HCT116 (cell line): ENCODE measurements at regions not wholly inside any gene's neighbourhood (a gene's known extent, or its start where the extent isn't known, plus 50 kb on each side); places are given as distances from the start of the nearest gene placed in this dataset.

Experiments
- ATAC-seq: fragments of 200-7000 bp; cut with Tn5 transposase; 2 replicates; pipeline ENCODE4 v1.9.1; 2020; ENCODE audit warnings: mild to moderate bottlenecking, moderate library complexity
- BruUV-seq: library from RNA; stranded (reverse); fragments of 400-500 nt; replicated peaks from 2 replicates; lab custom pipeline; 2021; lab: Mats Ljungman, UMichigan
- CTCF ChIA-PET: fragments of 300-600 bp; sonication (Branson Sonifier 250); formaldehyde crosslinking; loops from one replicate; lab custom pipeline; 2021; ENCODE audit warnings: antibody characterized with exemption; lab: Charles Lee
- POLR2A ChIA-PET: fragments of 300-600, 350-600 bp; sonication (Branson Sonifier 250); formaldehyde crosslinking; loops from one replicate; lab custom pipeline; 2021; ENCODE audit warnings: antibody characterized with exemption; lab: Charles Lee
- RAD21 ChIA-PET, 2 experiments: fragments of 300-600 bp; sonication (Branson Sonifier 250); formaldehyde crosslinking; loops; one replicate each; lab custom pipeline; 2023; ENCODE audit warnings: low total read pairs in 2 of 2; ENCODE audit not compliant: uncharacterized antibody in 2 of 2, unreplicated experiment in 2 of 2, low non-redundant PET in 1 of 2; lab: Charles Lee
- DNase-seq: peaks from one replicate; pipeline ENCODE4 v3.0.0-alpha.2; 2010; ENCODE audit warnings: low read depth, low spot score
- H2AFZ ChIP-seq: fragments of 200-600 bp; shearing (Covaris generic), sonication (generic); 2 replicates; pipeline ENCODE4 v1.6.1; 2017; ENCODE audit warnings: low read depth, mixed run types, mixed read lengths, antibody characterized with exemption, low read length; ENCODE audit not compliant: poor library complexity, severe bottlenecking
- H3K27ac ChIP-seq: 2 replicates; pipeline ENCODE4 v1.5.1; 2012; ENCODE audit warnings: low read depth, low read length
- H3K27me3 ChIP-seq: fragments of 200-600 bp; sonication (generic); 2 replicates; pipeline ENCODE4 v1.6.1; 2016; ENCODE audit warnings: mixed run types, low read length, mixed read lengths; ENCODE audit not compliant: insufficient read depth
- H3K36me3 ChIP-seq, 2 experiments: fragments of 200-500 bp in 1 of 2; fragments of 200-600 bp in 1 of 2; sonication (Bioruptor generic) in 1 of 2; sonication (generic) in 1 of 2; 2 replicates each; pipeline versions ENCODE4 v1.5.1 to v1.6.1; 2014 to 2016; ENCODE audit warnings: low read length in 2 of 2, inconsistent platforms in 1 of 2, mixed read lengths in 1 of 2, mixed run types in 1 of 2; ENCODE audit not compliant: insufficient read depth in 2 of 2, control insufficient read depth in 1 of 2
- H3K4me1 ChIP-seq, 2 experiments: fragments of 200-600 bp in 1 of 2; sonication (generic) in 1 of 2; 2 replicates each; pipeline versions ENCODE4 v1.5.1 to v1.6.1; 2012 to 2017; ENCODE audit warnings: low read length in 2 of 2, inconsistent platforms in 1 of 2, mild to moderate bottlenecking in 1 of 2, mixed read lengths in 1 of 2, mixed run types in 1 of 2, moderate library complexity in 1 of 2; ENCODE audit not compliant: insufficient read depth in 2 of 2, control insufficient read depth in 1 of 2
- H3K4me2 ChIP-seq: fragments of 200-600 bp; sonication (generic); 2 replicates; pipeline ENCODE4 v1.6.1; 2017; ENCODE audit warnings: mixed run types, low read length, mixed read lengths
- H3K4me3 ChIP-seq, 2 experiments: fragments of 200-600 bp in 1 of 2; sonication (generic) in 1 of 2; replicated peaks in 1 of 2; 2 replicates each; pipeline ENCODE4 v1.5.1; 2011 to 2016; ENCODE audit warnings: low read length in 2 of 2, control low read depth in 1 of 2, low read depth in 1 of 2, mild to moderate bottlenecking in 1 of 2, mixed read lengths in 1 of 2, mixed run types in 1 of 2
- H3K79me2 ChIP-seq: fragments of 200-600 bp; sonication (generic); 2 replicates; pipeline ENCODE4 v1.6.1; 2017; ENCODE audit warnings: mild to moderate bottlenecking, mixed run types, low read length, moderate library complexity, mixed read lengths; ENCODE audit not compliant: insufficient read depth
- H3K9ac ChIP-seq: fragments of 200-600 bp; sonication (generic); 2 replicates; pipeline ENCODE4 v1.6.1; 2016; ENCODE audit warnings: low read length, mixed read lengths
- H3K9me2 ChIP-seq: fragments of 200-600 bp; sonication (generic), shearing (Covaris generic); 2 replicates; pipeline ENCODE4 v1.6.1; 2017; ENCODE audit warnings: mixed run types, mild to moderate bottlenecking, moderate library complexity; ENCODE audit not compliant: insufficient read depth
- H3K9me3 ChIP-seq, 2 experiments: fragments of 200-500 bp in 1 of 2; fragments of 200-600 bp in 1 of 2; sonication (Bioruptor generic) in 1 of 2; sonication (generic) in 1 of 2; 2 replicates each; pipeline ENCODE4 v1.6.1; 2014 to 2017; ENCODE audit warnings: low read length in 2 of 2, mixed read lengths in 2 of 2, inconsistent platforms in 1 of 2, low read depth in 1 of 2, mild to moderate bottlenecking in 1 of 2, mixed run types in 1 of 2, moderate library complexity in 1 of 2; ENCODE audit not compliant: control insufficient read depth in 1 of 2, insufficient read depth in 1 of 2
- H4K20me1 ChIP-seq: fragments of 200-600 bp; sonication (generic), shearing (Covaris generic); 2 replicates; pipeline ENCODE4 v1.6.1; 2017; ENCODE audit warnings: mixed run types, mild to moderate bottlenecking, moderate library complexity; ENCODE audit not compliant: insufficient read depth
- CBX3 ChIP-seq: IDR thresholded peaks from 2 replicates; pipeline ENCODE4 v1.6.1; 2012; ENCODE audit warnings: low read depth
- CEBPB ChIP-seq: IDR thresholded peaks from 2 replicates; pipeline ENCODE4 v1.6.1; 2012; ENCODE audit warnings: low read depth
- CTCF ChIP-seq, 3 experiments: fragments of 200-600 bp in 1 of 3; sonication (generic) in 1 of 3; IDR thresholded peaks in 2 of 3; conservative IDR thresholded peaks in 1 of 3; 2 replicates each; pipeline ENCODE4 v1.5.1; 2012 to 2017; ENCODE audit warnings: low read depth in 2 of 3, low read length in 2 of 3, antibody characterized with exemption in 1 of 3, borderline replicate concordance in 1 of 3, control low read depth in 1 of 3, mild to moderate bottlenecking in 1 of 3, mixed read lengths in 1 of 3, mixed run types in 1 of 3, moderate library complexity in 1 of 3; ENCODE audit not compliant: insufficient read depth in 1 of 3
- EGR1 ChIP-seq: IDR thresholded peaks from 2 replicates; pipeline ENCODE4 v1.6.1; 2012; ENCODE audit warnings: low read depth
- ELF1 ChIP-seq: IDR thresholded peaks from 2 replicates; pipeline ENCODE4 v1.6.1; 2012; ENCODE audit warnings: low read depth, borderline replicate concordance
- EZH2 ChIP-seq: fragments of 200-600 bp; sonication (generic); IDR thresholded peaks from 2 replicates; pipeline ENCODE4 v1.6.1; 2017; ENCODE audit warnings: antibody characterized with exemption, mixed run types
- EZH2phosphoT487 ChIP-seq: fragments of 200-600 bp; IDR thresholded peaks from 2 replicates; pipeline ENCODE4 v1.6.1; 2018; ENCODE audit warnings: antibody characterized with exemption, borderline replicate concordance
- POLR2A ChIP-seq: IDR thresholded peaks from 2 replicates; pipeline ENCODE4 v1.7.0; 2011; ENCODE audit warnings: borderline replicate concordance; ENCODE audit not compliant: insufficient read depth, insufficient read length; ENCODE audit errors: extremely low read depth
- POLR2AphosphoS5 ChIP-seq: IDR thresholded peaks from 2 replicates; pipeline ENCODE4 v1.6.1; 2011; ENCODE audit warnings: mild to moderate bottlenecking, low read depth, low read length, moderate library complexity
- RAD21 ChIP-seq: IDR thresholded peaks from 2 replicates; pipeline ENCODE4 v1.6.1; 2012; ENCODE audit warnings: low read depth, mild to moderate bottlenecking
- SP1 ChIP-seq: IDR thresholded peaks from 2 replicates; pipeline ENCODE4 v1.6.1; 2012; ENCODE audit warnings: low read depth
- SRF ChIP-seq: IDR thresholded peaks from 2 replicates; pipeline ENCODE4 v1.6.1; 2012; ENCODE audit warnings: low read depth
- ZBTB33 ChIP-seq: IDR thresholded peaks from 2 replicates; pipeline ENCODE4 v1.6.1; 2011; ENCODE audit warnings: mild to moderate bottlenecking, low read length, moderate library complexity; ENCODE audit not compliant: insufficient replicate concordance; ENCODE audit errors: extremely low read depth
- intact Hi-C: fragments of 100-400 bp; cut with micrococcal nuclease; formaldehyde crosslinking; loops from 2 replicates; pipeline ENCODE4 v1.10.0; 2022
- TF ChIP-seq, protein P1 (sequence below): IDR thresholded peaks from 2 replicates; pipeline ENCODE4 v1.6.1; 2012

DNA sequence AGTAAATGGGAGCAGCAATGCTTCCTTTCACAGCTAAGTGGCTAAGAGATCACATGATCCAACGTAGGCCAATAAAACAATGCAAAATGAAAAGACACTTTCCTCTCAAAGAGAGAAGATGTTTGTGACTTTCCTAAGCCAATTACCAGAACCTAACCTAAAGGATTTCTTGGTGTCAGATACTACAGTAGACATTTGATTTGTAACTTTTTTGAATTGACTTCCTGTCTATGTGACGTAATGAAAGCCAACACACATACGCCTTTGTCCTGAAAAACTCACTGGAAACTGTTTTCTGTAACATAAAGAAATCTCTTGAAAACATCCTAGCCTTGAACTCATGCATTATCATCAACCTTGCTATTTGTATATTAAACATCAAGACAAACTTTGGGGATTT is 417.1 kb downstream of the GPAM start:
- RAD21 ChIA-PET = no interaction called here
- H3K9ac ChIP-seq = no peak overlapping the region
- POLR2A ChIA-PET = no interaction called here
- no peaks in the 10 kb centered on the region for H3K9me2 ChIP-seq
- no peak overlapping the region for H3K4me3 ChIP-seq
- H2AFZ ChIP-seq = no peak overlapping the region
- peaks cover 36% of the 10 kb centered on the region for H3K27me3 ChIP-seq
- H3K9me3 ChIP-seq = no peaks in the 10 kb centered on the region
- H3K36me3 ChIP-seq = no peaks in the 10 kb centered on the region
- no peak overlapping the region for H3K27ac ChIP-seq
- H4K20me1 ChIP-seq = no peaks in the 10 kb centered on the region
- CTCF ChIA-PET = no interaction called here
- no TSS peak for BruUV-seq
- ATAC-seq = no peak
- H3K4me2 ChIP-seq = no peak overlapping the region
- intact Hi-C loops = no loop called here
- no peak for TF ChIP-seq SP1
- no peak for TF ChIP-seq CEBPB
- no peak for DNase-seq
- no peaks in the 10 kb centered on the region for H3K79me2 ChIP-seq
- H3K4me1 ChIP-seq = no peaks in the 10 kb centered on the region

- Histone ChIP-seq H3K9ac (no peak overlapping the region), H3K9me3 (no peaks in the 10 kb centered on the region), H3K27me3 (peaks cover 36% of the 10 kb centered on the region), H3K4me1 (no peaks in the 10 kb centered on the region), H3K4me2 (no peak overlapping the region), H2AFZ (no peak overlapping the region), H3K27ac (no peak overlapping the region), H4K20me1 (no peaks in the 10 kb centered on the region), H3K9me2 (no peaks in the 10 kb centered on the region), H3K79me2 (no peaks in the 10 kb centered on the region), H3K4me3 (no peak overlapping the region), H3K36me3 (no peaks in the 10 kb centered on the region)
- no TSS peak for BruUV-seq
- POLR2A ChIA-PET = no interaction called here
- DNase-seq (no peak), ATAC-seq (no peak)
- CTCF ChIA-PET = no interaction called here
- RAD21 ChIA-PET = no interaction called here
- intact Hi-C loops = no loop called here
- TF ChIP-seq, protein P1, sequence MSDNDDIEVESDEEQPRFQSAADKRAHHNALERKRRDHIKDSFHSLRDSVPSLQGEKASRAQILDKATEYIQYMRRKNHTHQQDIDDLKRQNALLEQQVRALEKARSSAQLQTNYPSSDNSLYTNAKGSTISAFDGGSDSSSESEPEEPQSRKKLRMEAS = no peak
- TF ChIP-seq POLR2AphosphoS5 = no peak
- TF ChIP-seq ZBTB33 = no peak
- no peak for TF ChIP-seq EZH2
- TF ChIP-seq ELF1 = no peak
- TF ChIP-seq EGR1 = no peak
- no peak for TF ChIP-seq EZH2phosphoT487
- TF ChIP-seq SRF = no peak
- no peak for TF ChIP-seq CEBPB
- no peak for TF ChIP-seq POLR2A
- TF ChIP-seq RAD21 = no peak
- TF ChIP-seq CBX3 = no peak
- no peak for TF ChIP-seq CTCF (IDR thresholded peaks at IDR 0.05 in 2 of 3, conservative IDR thresholded peaks at IDR 0.05 in 1 of 3; ENCODE audit: borderline replicate concordance in 1 of 3, insufficient read depth in 1 of 3, low read depth in 2 of 3, low read length in 2 of 3)
Measured at GRCh38 chr10:111767661-111768060, 415.9 kb downstream of the GPAM start.
